ENCODE measurements at regions not wholly inside any gene's neighbourhood (a gene's known extent, or its start where the extent isn't known, plus 50 kb on each side); places are given as distances from the start of the nearest gene placed in this dataset.

DNA sequence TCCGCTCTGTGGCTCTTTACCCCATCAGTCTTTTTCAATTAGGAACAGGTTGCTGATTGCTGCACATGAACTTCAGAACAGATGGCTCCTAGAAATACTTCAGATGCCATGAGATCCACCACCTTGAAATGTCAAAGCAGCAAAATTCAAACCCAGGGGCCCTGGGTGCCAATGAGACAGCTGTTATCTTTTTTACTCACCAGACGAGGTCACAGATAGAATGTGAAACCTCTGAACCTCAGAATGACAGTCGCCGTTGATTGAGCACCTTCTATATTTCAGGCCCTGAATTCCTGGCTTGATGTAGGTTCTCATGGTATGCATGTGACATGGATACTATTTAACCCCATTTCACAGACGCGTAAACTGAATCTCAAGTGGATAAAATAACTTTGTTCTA is 63.0 kb downstream of the MAF start:
- no peaks in the 10 kb centered on the region for H3K27me3 ChIP-seq (ENCODE audit: control insufficient read depth in 4 of 4, insufficient read depth in 4 of 4, low read length in 3 of 4)
- H3K9ac ChIP-seq (ENCODE audit: low read depth in 1 of 2, low read length in 2 of 2): no peak overlapping the region
- H3K4me3 ChIP-seq (ENCODE audit: low read depth in 1 of 3, low read length in 3 of 3): no peak overlapping the region
- no peaks in the 10 kb centered on the region for H3K36me3 ChIP-seq (ENCODE audit: control insufficient read depth in 4 of 4, insufficient read depth in 3 of 4, low read depth in 1 of 4, low read length in 3 of 4)
- TF ChIP-seq EGR1 (IDR thresholded peaks at IDR 0.05; ENCODE audit: low read depth in 2 of 2) (no peak), TAF1 (conservative IDR thresholded peaks at IDR 0.05) (no peak), YY1 (IDR thresholded peaks at IDR 0.05) (no peak), NR2F2 (IDR thresholded peaks at IDR 0.05) (no peak), RAD21 (IDR thresholded peaks at IDR 0.05) (no peak)
- TF ChIP-seq, protein P1, sequence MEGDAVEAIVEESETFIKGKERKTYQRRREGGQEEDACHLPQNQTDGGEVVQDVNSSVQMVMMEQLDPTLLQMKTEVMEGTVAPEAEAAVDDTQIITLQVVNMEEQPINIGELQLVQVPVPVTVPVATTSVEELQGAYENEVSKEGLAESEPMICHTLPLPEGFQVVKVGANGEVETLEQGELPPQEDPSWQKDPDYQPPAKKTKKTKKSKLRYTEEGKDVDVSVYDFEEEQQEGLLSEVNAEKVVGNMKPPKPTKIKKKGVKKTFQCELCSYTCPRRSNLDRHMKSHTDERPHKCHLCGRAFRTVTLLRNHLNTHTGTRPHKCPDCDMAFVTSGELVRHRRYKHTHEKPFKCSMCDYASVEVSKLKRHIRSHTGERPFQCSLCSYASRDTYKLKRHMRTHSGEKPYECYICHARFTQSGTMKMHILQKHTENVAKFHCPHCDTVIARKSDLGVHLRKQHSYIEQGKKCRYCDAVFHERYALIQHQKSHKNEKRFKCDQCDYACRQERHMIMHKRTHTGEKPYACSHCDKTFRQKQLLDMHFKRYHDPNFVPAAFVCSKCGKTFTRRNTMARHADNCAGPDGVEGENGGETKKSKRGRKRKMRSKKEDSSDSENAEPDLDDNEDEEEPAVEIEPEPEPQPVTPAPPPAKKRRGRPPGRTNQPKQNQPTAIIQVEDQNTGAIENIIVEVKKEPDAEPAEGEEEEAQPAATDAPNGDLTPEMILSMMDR (IDR thresholded peaks at IDR 0.05; ENCODE audit: low read depth, low read length, missing input control): no peak
- TF ChIP-seq, protein P2, sequence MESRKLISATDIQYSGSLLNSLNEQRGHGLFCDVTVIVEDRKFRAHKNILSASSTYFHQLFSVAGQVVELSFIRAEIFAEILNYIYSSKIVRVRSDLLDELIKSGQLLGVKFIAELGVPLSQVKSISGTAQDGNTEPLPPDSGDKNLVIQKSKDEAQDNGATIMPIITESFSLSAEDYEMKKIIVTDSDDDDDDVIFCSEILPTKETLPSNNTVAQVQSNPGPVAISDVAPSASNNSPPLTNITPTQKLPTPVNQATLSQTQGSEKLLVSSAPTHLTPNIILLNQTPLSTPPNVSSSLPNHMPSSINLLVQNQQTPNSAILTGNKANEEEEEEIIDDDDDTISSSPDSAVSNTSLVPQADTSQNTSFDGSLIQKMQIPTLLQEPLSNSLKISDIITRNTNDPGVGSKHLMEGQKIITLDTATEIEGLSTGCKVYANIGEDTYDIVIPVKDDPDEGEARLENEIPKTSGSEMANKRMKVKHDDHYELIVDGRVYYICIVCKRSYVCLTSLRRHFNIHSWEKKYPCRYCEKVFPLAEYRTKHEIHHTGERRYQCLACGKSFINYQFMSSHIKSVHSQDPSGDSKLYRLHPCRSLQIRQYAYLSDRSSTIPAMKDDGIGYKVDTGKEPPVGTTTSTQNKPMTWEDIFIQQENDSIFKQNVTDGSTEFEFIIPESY (IDR thresholded peaks at IDR 0.05): no peak
- TF ChIP-seq, protein P3, sequence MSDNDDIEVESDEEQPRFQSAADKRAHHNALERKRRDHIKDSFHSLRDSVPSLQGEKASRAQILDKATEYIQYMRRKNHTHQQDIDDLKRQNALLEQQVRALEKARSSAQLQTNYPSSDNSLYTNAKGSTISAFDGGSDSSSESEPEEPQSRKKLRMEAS (IDR thresholded peaks at IDR 0.05): no peak
- TF ChIP-seq, protein P4, sequence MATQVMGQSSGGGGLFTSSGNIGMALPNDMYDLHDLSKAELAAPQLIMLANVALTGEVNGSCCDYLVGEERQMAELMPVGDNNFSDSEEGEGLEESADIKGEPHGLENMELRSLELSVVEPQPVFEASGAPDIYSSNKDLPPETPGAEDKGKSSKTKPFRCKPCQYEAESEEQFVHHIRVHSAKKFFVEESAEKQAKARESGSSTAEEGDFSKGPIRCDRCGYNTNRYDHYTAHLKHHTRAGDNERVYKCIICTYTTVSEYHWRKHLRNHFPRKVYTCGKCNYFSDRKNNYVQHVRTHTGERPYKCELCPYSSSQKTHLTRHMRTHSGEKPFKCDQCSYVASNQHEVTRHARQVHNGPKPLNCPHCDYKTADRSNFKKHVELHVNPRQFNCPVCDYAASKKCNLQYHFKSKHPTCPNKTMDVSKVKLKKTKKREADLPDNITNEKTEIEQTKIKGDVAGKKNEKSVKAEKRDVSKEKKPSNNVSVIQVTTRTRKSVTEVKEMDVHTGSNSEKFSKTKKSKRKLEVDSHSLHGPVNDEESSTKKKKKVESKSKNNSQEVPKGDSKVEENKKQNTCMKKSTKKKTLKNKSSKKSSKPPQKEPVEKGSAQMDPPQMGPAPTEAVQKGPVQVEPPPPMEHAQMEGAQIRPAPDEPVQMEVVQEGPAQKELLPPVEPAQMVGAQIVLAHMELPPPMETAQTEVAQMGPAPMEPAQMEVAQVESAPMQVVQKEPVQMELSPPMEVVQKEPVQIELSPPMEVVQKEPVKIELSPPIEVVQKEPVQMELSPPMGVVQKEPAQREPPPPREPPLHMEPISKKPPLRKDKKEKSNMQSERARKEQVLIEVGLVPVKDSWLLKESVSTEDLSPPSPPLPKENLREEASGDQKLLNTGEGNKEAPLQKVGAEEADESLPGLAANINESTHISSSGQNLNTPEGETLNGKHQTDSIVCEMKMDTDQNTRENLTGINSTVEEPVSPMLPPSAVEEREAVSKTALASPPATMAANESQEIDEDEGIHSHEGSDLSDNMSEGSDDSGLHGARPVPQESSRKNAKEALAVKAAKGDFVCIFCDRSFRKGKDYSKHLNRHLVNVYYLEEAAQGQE (IDR thresholded peaks at IDR 0.05): no peak
- TF ChIP-seq, protein P5, sequence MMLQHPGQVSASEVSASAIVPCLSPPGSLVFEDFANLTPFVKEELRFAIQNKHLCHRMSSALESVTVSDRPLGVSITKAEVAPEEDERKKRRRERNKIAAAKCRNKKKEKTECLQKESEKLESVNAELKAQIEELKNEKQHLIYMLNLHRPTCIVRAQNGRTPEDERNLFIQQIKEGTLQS (IDR thresholded peaks at IDR 0.05): no peak
- H3K27ac ChIP-seq (ENCODE audit: low read depth in 1 of 2, low read length in 2 of 2): no peak overlapping the region
- H3K9me3 ChIP-seq (ENCODE audit: control insufficient read depth in 4 of 4, low read length in 3 of 4): no peaks in the 10 kb centered on the region
- DNase-seq (ENCODE audit: low spot score): no peak
- peaks cover 4 to 9% (median 6%) of the 10 kb centered on the region in 4 donors for H3K4me1 ChIP-seq (ENCODE audit: control insufficient read depth in 4 of 4, insufficient read depth in 4 of 4, low read length in 3 of 4)
- 88% methylated on average over 6 of the region's 6 CpGs for WGBS

DNA sequence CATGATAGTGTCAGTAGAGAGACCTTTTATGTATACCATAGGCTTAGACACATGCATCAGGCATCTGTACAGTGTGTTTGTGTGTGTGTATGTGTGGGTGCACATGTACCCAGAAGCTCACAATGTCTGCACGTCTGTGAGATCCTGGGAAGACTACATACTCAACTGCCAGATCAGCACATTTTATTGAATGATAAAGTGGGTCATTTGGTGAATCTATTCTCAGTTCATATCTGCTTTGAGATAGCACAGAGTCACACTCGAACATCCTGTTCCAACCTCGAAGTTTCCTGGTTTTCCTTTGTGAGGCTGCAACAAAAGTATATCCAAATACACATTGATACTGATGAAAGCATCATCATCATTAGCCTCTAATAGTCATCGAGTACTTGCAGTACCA is 63.6 kb downstream of the MAF start:
- WGBS: 77% methylated on average over 4 of the region's 4 CpGs
- peaks cover 0 to 3% (median under 1%) of the 10 kb centered on the region in 4 donors for H3K4me1 ChIP-seq (ENCODE audit: control insufficient read depth in 4 of 4, insufficient read depth in 4 of 4, low read length in 3 of 4)
- H3K4me3 ChIP-seq (ENCODE audit: low read depth in 1 of 3, low read length in 3 of 3): no peak overlapping the region
- H3K27me3 ChIP-seq (ENCODE audit: control insufficient read depth in 4 of 4, insufficient read depth in 4 of 4, low read length in 3 of 4): no peaks in the 10 kb centered on the region
- no peaks in the 10 kb centered on the region for H3K36me3 ChIP-seq (ENCODE audit: control insufficient read depth in 4 of 4, insufficient read depth in 3 of 4, low read depth in 1 of 4, low read length in 3 of 4)
- no peak overlapping the region for H3K9ac ChIP-seq (ENCODE audit: low read depth in 1 of 2, low read length in 2 of 2)
- TF ChIP-seq, protein P2 (IDR thresholded peaks at IDR 0.05): no peak
- TF ChIP-seq SP1 (IDR thresholded peaks at IDR 0.05): peak; percentile 26
- TF ChIP-seq NR2F2 (IDR thresholded peaks at IDR 0.05): peak; percentile 15
- peak in 1 of 2 donors; percentile 24 for TF ChIP-seq RAD21 (IDR thresholded peaks at IDR 0.05)
- no peak for DNase-seq (ENCODE audit: low spot score)
- no peak overlapping the region for H3K27ac ChIP-seq (ENCODE audit: low read depth in 1 of 2, low read length in 2 of 2)
- no peaks in the 10 kb centered on the region for H3K9me3 ChIP-seq (ENCODE audit: control insufficient read depth in 4 of 4, low read length in 3 of 4)
